Activated CD8-positive, alpha-beta memory T cell treated with anti-CD3 and anti-CD28 coated beads for 48 hours (primary cell): ENCODE measurements at regions not wholly inside any gene's neighbourhood (a gene's known extent, or its start where the extent isn't known, plus 50 kb on each side); places are given as distances from the start of the nearest gene placed in this dataset.
"Not testable (repeated sequence)": the region's sequence is repeated elsewhere in the genome, so short reads cannot be mapped to it uniquely, and the experiment has no call there.

ENCODE experiments used
- DNase-seq, 3 experiments: peaks; one replicate each; pipeline ENCODE4 v3.0.0-alpha.2; 2020; ENCODE audit warnings: low read depth in 2 of 3, low spot score in 2 of 3

GRCh38 chr5:81830596-81830995 is 79.7 kb upstream of the SSBP2 start:
- DNase-seq: no peak

- no peak for DNase-seq
Observed at GRCh38 chr5:81829242-81829641, 78.3 kb upstream of the SSBP2 start.

- no peak for DNase-seq
Observed at GRCh38 chr5:81827500-81827899, 76.6 kb upstream of the SSBP2 start.

- no peak for DNase-seq
Observed at GRCh38 chr5:81826128-81826527, 75.2 kb upstream of the SSBP2 start.

- no peak for DNase-seq
Observed at GRCh38 chr5:81825237-81825636, 74.3 kb upstream of the SSBP2 start.

GRCh38 chr5:81823736-81824135 is 72.8 kb upstream of the SSBP2 start:
- not testable (repeated sequence) for DNase-seq

- DNase-seq: no peak
Observed at GRCh38 chr5:81820863-81821262, 70.0 kb upstream of the SSBP2 start.

GRCh38 chr5:81820318-81820636 is 69.4 kb upstream of the SSBP2 start:
- DNase-seq: no peak

GRCh38 chr5:81819556-81820317 is 68.8 kb upstream of the SSBP2 start:
- DNase-seq: no peak

GRCh38 chr5:81817980-81818379 is 67.1 kb upstream of the SSBP2 start:
- no peak for DNase-seq

- DNase-seq: no peak
Observed at GRCh38 chr5:81817086-81817485, 66.2 kb upstream of the SSBP2 start.

- no peak for DNase-seq
Observed at GRCh38 chr5:81815321-81815720, 64.4 kb upstream of the SSBP2 start.

GRCh38 chr5:81808106-81808505 is 57.2 kb upstream of the SSBP2 start:
- no peak for DNase-seq

- DNase-seq: no peak
Observed at GRCh38 chr5:81805086-81805485, 54.2 kb upstream of the SSBP2 start.

GRCh38 chr5:81803812-81804211 is 52.9 kb upstream of the SSBP2 start:
- DNase-seq: no peak

- DNase-seq: no peak
Observed at GRCh38 chr5:81802625-81803024, 51.7 kb upstream of the SSBP2 start.

GRCh38 chr5:81802020-81802419 is 51.1 kb upstream of the SSBP2 start:
- no peak for DNase-seq

- no peak for DNase-seq
Observed at GRCh38 chr5:81800797-81801196, 49.9 kb upstream of the SSBP2 start.
